ENCODE measurements at regions not wholly inside any gene's neighbourhood (a gene's known extent, or its start where the extent isn't known, plus 50 kb on each side); places are given as distances from the start of the nearest gene placed in this dataset.
A peak's percentile ranks its signal among the peaks of the same experiment; 100 is the strongest.

DNA sequence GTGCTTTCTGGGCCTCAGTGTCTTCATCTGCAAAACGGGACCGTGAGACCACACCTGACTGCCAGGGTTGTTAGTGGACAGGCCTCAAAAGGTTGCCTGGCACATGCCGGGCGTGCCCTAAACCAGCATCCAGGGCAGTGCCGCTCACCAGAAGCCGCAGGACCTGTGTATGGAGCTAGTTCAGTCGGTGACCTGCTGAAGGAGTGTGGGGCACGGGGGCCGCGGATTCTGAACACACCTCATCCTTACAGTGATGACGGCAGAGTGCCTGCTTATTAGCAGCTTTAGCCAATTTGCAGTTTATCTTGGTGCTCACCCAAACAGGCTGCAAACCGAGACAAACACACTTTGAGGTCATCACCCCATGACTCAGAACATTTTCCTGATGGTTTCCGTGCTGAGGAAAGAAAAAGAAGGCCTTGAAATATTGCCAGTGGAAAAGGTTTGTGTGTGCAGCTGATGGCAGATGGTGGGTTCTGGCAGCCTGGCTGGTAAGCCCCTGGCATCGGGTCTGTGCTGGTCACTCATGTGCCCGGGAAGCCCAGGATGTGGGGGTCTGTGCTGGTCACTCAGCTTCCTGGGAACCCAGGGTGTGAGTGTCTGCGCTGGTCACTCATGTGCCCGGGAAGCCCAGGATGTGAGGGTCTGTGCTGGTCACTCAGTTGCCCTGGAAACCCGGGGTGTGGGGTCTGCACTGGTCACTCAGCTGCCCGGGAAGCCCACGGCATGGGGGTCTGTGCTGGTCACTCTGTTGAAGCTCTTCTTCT lies 153.8 kb downstream of the ERMARD start:
- H2AFZ ChIP-seq (ENCODE audit: low read length): no peak overlapping the region
- H3K36me3 ChIP-seq (ENCODE audit: insufficient read depth, low read length): no peaks in the 10 kb centered on the region
- no peak overlapping the region for H3K27ac ChIP-seq (ENCODE audit: low read depth, low read length)
- no peaks in the 10 kb centered on the region for H3K27me3 ChIP-seq (ENCODE audit: insufficient read depth, low read length)
- TF ChIP-seq, protein P1, sequence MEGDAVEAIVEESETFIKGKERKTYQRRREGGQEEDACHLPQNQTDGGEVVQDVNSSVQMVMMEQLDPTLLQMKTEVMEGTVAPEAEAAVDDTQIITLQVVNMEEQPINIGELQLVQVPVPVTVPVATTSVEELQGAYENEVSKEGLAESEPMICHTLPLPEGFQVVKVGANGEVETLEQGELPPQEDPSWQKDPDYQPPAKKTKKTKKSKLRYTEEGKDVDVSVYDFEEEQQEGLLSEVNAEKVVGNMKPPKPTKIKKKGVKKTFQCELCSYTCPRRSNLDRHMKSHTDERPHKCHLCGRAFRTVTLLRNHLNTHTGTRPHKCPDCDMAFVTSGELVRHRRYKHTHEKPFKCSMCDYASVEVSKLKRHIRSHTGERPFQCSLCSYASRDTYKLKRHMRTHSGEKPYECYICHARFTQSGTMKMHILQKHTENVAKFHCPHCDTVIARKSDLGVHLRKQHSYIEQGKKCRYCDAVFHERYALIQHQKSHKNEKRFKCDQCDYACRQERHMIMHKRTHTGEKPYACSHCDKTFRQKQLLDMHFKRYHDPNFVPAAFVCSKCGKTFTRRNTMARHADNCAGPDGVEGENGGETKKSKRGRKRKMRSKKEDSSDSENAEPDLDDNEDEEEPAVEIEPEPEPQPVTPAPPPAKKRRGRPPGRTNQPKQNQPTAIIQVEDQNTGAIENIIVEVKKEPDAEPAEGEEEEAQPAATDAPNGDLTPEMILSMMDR (IDR thresholded peaks at IDR 0.05; ENCODE audit: extremely low read depth, low read depth, low read length): no peak
- H4K20me1 ChIP-seq (ENCODE audit: insufficient read depth, low read length): no peaks in the 10 kb centered on the region
- H3K4me3 ChIP-seq (ENCODE audit: insufficient read depth, low read length): no peak overlapping the region
- no peak overlapping the region for H3K4me2 ChIP-seq (ENCODE audit: insufficient read depth, low read length)
- DNase-seq (ENCODE audit: insufficient read length, low spot score, missing footprints): peak; percentile 76
- H3K79me2 ChIP-seq (ENCODE audit: insufficient read depth, low read length): no peaks in the 10 kb centered on the region
- no peaks in the 10 kb centered on the region for H3K4me1 ChIP-seq (ENCODE audit: insufficient read depth, low read length)
- no peaks in the 10 kb centered on the region for H3K9me3 ChIP-seq (ENCODE audit: low read depth, low read length)

DNA sequence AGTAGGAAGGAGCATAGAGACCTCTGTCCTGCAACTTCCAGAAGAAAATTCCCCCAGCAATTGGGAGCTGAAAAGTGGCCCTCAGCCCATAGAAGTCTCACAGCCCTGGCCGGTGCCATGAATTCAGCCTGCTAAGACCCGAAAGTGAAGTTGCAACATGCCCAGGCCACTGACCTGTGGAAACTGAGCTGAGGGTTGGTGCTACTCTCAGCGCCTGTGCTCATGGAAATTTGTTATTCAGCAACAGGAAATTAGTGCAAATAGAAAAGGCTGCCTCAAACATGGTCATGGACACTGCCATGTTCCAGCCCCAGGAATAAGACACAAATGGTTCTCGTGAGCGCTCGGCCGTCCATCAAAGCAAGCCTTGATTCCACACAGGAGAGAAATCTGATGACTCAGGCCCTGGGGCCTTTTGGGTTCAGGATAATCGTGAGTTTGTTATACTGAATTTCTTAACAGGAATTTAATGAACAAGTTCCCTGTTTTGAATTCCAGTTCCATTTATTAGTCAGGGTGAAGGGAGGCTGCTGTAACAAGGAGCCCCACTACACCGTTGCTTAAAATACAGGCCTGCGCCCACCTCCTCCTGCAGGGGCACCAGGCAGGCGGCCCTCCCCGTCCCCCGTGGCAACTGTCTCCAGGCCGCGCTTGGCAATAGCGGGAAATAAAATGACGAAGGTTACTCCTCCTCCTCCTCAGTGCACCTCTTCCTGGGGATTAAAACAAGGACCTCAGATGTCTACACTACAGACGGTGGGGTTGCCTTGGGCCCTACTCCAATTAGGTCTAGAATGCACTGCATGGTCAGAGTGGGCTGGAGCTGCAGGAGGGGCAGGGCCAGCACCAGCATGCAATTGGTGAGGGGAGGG lies 152.9 kb downstream of the ERMARD start:
- Histone ChIP-seq H3K27ac (ENCODE audit: low read depth, low read length) (no peak overlapping the region), H2AFZ (ENCODE audit: low read length) (no peak overlapping the region), H3K27me3 (ENCODE audit: insufficient read depth, low read length) (no peaks in the 10 kb centered on the region), H3K79me2 (ENCODE audit: insufficient read depth, low read length) (no peaks in the 10 kb centered on the region), H3K4me1 (ENCODE audit: insufficient read depth, low read length) (no peaks in the 10 kb centered on the region), H4K20me1 (ENCODE audit: insufficient read depth, low read length) (no peaks in the 10 kb centered on the region), H3K4me2 (ENCODE audit: insufficient read depth, low read length) (no peak overlapping the region), H3K36me3 (ENCODE audit: insufficient read depth, low read length) (no peaks in the 10 kb centered on the region), H3K9me3 (ENCODE audit: low read depth, low read length) (no peaks in the 10 kb centered on the region), H3K4me3 (ENCODE audit: insufficient read depth, low read length) (no peak overlapping the region)
- DNase-seq (ENCODE audit: insufficient read length, low spot score, missing footprints): peak; percentile 58
- TF ChIP-seq, protein P1 (IDR thresholded peaks at IDR 0.05; ENCODE audit: extremely low read depth, low read depth, low read length): no peak

DNA sequence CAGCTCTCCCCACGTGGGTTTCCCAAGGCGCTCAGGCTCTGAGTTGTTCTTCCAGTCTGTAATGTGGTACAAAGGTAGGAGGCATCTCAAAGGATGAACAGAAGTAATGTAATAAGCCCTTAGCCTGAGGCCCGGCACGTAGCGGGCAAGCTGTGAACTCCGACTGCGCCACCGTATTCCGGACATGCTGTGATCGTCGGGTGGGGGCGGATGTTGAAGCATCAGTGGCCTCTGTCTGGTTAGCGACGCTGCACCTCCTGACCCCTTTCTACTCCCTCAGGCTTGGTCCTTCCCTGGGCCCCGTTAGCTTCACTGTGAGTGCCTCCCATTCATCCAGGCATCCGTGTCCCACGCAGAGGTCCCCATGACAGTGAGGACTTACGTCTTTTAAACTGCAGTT lies 151.7 kb downstream of the ERMARD start:
- Histone ChIP-seq H3K4me3 (ENCODE audit: insufficient read depth, low read length) (no peak overlapping the region), H3K27me3 (ENCODE audit: insufficient read depth, low read length) (no peaks in the 10 kb centered on the region), H3K9me3 (ENCODE audit: low read depth, low read length) (no peaks in the 10 kb centered on the region), H2AFZ (ENCODE audit: low read length) (no peak overlapping the region), H3K27ac (ENCODE audit: low read depth, low read length) (no peak overlapping the region), H4K20me1 (ENCODE audit: insufficient read depth, low read length) (no peaks in the 10 kb centered on the region), H3K4me2 (ENCODE audit: insufficient read depth, low read length) (no peak overlapping the region), H3K36me3 (ENCODE audit: insufficient read depth, low read length) (no peaks in the 10 kb centered on the region), H3K79me2 (ENCODE audit: insufficient read depth, low read length) (no peaks in the 10 kb centered on the region), H3K4me1 (ENCODE audit: insufficient read depth, low read length) (no peaks in the 10 kb centered on the region)
- DNase-seq (ENCODE audit: insufficient read length, low spot score, missing footprints): peak; percentile 58
- TF ChIP-seq, protein P1 (IDR thresholded peaks at IDR 0.05; ENCODE audit: extremely low read depth, low read depth, low read length): no peak

DNA sequence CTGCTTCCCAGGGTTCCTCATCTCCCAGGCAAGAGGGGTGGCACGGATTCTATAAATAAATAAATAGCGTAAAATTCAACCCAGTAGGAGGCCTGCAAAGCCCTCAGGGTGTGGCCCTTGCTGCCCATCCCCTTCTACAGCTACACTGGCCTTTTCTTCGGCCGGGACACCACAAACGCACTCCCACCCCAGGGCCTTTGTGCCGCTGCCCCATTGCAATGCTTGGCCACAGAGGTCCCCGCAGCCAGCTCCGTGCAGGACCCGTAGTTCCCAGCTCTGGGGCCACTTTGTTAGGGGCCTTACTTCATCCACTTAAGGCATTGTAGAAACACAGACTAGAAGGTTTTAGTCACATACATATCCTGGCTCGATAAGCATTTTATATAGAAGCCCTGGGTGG lies 151.2 kb downstream of the ERMARD start:
- no peaks in the 10 kb centered on the region for H3K27me3 ChIP-seq (ENCODE audit: insufficient read depth, low read length)
- no peaks in the 10 kb centered on the region for H3K9me3 ChIP-seq (ENCODE audit: low read depth, low read length)
- no peak overlapping the region for H3K4me3 ChIP-seq (ENCODE audit: insufficient read depth, low read length)
- no peaks in the 10 kb centered on the region for H3K4me1 ChIP-seq (ENCODE audit: insufficient read depth, low read length)
- no peaks in the 10 kb centered on the region for H3K79me2 ChIP-seq (ENCODE audit: insufficient read depth, low read length)
- DNase-seq (ENCODE audit: insufficient read length, low spot score, missing footprints): no peak
- no peaks in the 10 kb centered on the region for H3K36me3 ChIP-seq (ENCODE audit: insufficient read depth, low read length)
- no peak overlapping the region for H3K27ac ChIP-seq (ENCODE audit: low read depth, low read length)
- H4K20me1 ChIP-seq (ENCODE audit: insufficient read depth, low read length): no peaks in the 10 kb centered on the region
- no peak overlapping the region for H3K4me2 ChIP-seq (ENCODE audit: insufficient read depth, low read length)
- no peak overlapping the region for H2AFZ ChIP-seq (ENCODE audit: low read length)
- TF ChIP-seq, protein P1 (IDR thresholded peaks at IDR 0.05; ENCODE audit: extremely low read depth, low read depth, low read length): no peak

Measured in osteoblast (primary cell).